Liver (tissue), 3 donors: ENCODE measurements at regions not wholly inside any gene's neighbourhood (a gene's known extent, or its start where the extent isn't known, plus 50 kb on each side); places are given as distances from the start of the nearest gene placed in this dataset.

Experiments used
- CTCF ChIP-seq: fragments of 150-350 bp; IDR thresholded peaks from 2 replicates; pipeline ENCODE4 v1.5.1; 2017; ENCODE audit warnings: improper control_type of control experiment, low read depth, low read length; ENCODE audit not compliant: missing input control
- EGR1 ChIP-seq, 2 donors: IDR thresholded peaks; 2 replicates each; pipeline ENCODE4 v1.6.1; 2016 to 2018; ENCODE audit warnings: antibody characterized with exemption in 2 of 2, low read depth in 2 of 2
- GABPA ChIP-seq, 2 donors: IDR thresholded peaks in 1 of 2; conservative IDR thresholded peaks in 1 of 2; 2 replicates each; pipeline ENCODE4 v1.6.1; 2016; ENCODE audit warnings: antibody characterized with exemption in 2 of 2, mild to moderate bottlenecking in 1 of 2, moderate library complexity in 1 of 2
- JUND ChIP-seq, 2 donors: IDR thresholded peaks; 2 replicates each; pipeline ENCODE4 v1.6.1; 2016; ENCODE audit warnings: antibody characterized with exemption in 2 of 2
- REST ChIP-seq: IDR thresholded peaks from 2 replicates; pipeline ENCODE4 v1.6.1; 2016; ENCODE audit warnings: antibody characterized with exemption, mild to moderate bottlenecking
- RXRA ChIP-seq, 2 donors: IDR thresholded peaks; 2 replicates each; pipeline ENCODE4 v1.6.1; 2017 to 2018; ENCODE audit warnings: antibody characterized with exemption in 2 of 2, mild to moderate bottlenecking in 1 of 2
- SP1 ChIP-seq: IDR thresholded peaks from 2 replicates; pipeline ENCODE4 v1.6.1; 2018; ENCODE audit warnings: antibody characterized with exemption, mild to moderate bottlenecking
- donor health status: healthy.
- donor health status: healthy.

- TF ChIP-seq CTCF (no peak), JUND (IDR thresholded peaks at IDR 0.05) (no peak), SP1 (no peak), EGR1 (IDR thresholded peaks at IDR 0.05; ENCODE audit: low read depth in 2 of 2) (no peak), GABPA (IDR thresholded peaks at IDR 0.05 in 1 of 2, conservative IDR thresholded peaks at IDR 0.05 in 1 of 2) (no peak), REST (no peak), RXRA (IDR thresholded peaks at IDR 0.05) (no peak)
Observed at GRCh38 chr6:19905584-19905983, 68.4 kb downstream of the ID4 start.
